HFF-Myc (cell line): ENCODE measurements at regions not wholly inside any gene's neighbourhood (a gene's known extent, or its start where the extent isn't known, plus 50 kb on each side); places are given as distances from the start of the nearest gene placed in this dataset.
"Not testable (repeated sequence)": the region's sequence is repeated elsewhere in the genome, so short reads cannot be mapped to it uniquely, and the experiment has no call there.

Experiments used
- DNase-seq: peaks from one replicate; pipeline ENCODE4 v3.0.0-alpha.2; 2011; ENCODE audit warnings: low read depth; ENCODE audit errors: extremely low read depth
- H3K4me3 ChIP-seq: replicated peaks from 2 replicates; pipeline ENCODE4 v1.5.1; 2011; ENCODE audit warnings: low read depth, mild to moderate bottlenecking, control low read depth, low read length
- CTCF ChIP-seq: IDR thresholded peaks from 2 replicates; pipeline ENCODE4 v1.5.1; 2012; ENCODE audit warnings: mild to moderate bottlenecking, low read depth, low read length, control low read depth; ENCODE audit errors: missing control alignments

- TF ChIP-seq CTCF = no peak
- no peak for DNase-seq
- no peak overlapping the region for H3K4me3 ChIP-seq
Measured at GRCh38 chr21:23574932-23575331, 2032.3 kb downstream of the MRPL39 start.

GRCh38 chr21:23548924-23549323 is 2058.4 kb downstream of the MRPL39 start:
- H3K4me3 ChIP-seq = not testable (repeated sequence)

GRCh38 chr21:23543333-23543732 is 2063.9 kb downstream of the MRPL39 start:
- H3K4me3 ChIP-seq = no peak overlapping the region
- TF ChIP-seq CTCF = no peak
- DNase-seq = no peak

More at GRCh38 chr21:23548924-23549323, 2058.4 kb downstream of the MRPL39 start:
- not testable (repeated sequence) for DNase-seq

- no peak for TF ChIP-seq CTCF
- no peak overlapping the region for H3K4me3 ChIP-seq
- no peak for DNase-seq
Measured at GRCh38 chr21:23542097-23542496, 2065.2 kb downstream of the MRPL39 start.

GRCh38 chr21:23541571-23541970 is 2065.7 kb downstream of the MRPL39 start:
- TF ChIP-seq CTCF = no peak
- no peak overlapping the region for H3K4me3 ChIP-seq
- DNase-seq = no peak

- H3K4me3 ChIP-seq = no peak overlapping the region
- no peak for DNase-seq
- no peak for TF ChIP-seq CTCF
Measured at GRCh38 chr21:23534850-23535249, 2072.4 kb downstream of the MRPL39 start.

- DNase-seq = no peak
- no peak overlapping the region for H3K4me3 ChIP-seq
- no peak for TF ChIP-seq CTCF
Measured at GRCh38 chr21:23531444-23531843, 2075.8 kb downstream of the MRPL39 start.
